ENCODE measurements at regions not wholly inside any gene's neighbourhood (a gene's known extent, or its start where the extent isn't known, plus 50 kb on each side); places are given as distances from the start of the nearest gene placed in this dataset.

DNA sequence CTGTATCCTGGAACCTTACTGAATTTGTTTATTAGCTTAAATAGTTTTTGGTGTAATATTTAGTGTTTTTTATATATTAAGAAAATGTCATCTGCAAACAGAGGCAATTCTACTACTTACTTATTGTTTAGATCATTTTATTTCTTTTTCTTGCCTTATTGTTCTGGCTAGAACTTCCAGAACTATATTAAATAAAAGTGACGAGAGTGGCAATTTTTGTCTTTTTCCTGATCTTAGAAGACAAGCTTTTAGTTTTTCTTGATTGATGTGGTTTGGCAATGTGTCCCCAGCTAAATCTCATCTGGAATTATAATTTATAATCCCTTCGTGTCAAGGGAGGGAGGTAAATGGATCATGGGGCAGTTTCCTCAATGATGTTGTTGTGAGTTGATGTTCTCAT is 857.8 kb downstream of the SLC6A15 start (continued):
- TF ChIP-seq NANOG (IDR thresholded peaks at IDR 0.05; ENCODE audit: insufficient read depth, low read depth, low read length, poor library complexity, severe bottlenecking), result no peak
- no peak for TF ChIP-seq SIRT6 (IDR thresholded peaks at IDR 0.05; ENCODE audit: low read length)
- TF ChIP-seq CHD1 (IDR thresholded peaks at IDR 0.05; ENCODE audit: low read depth, low read length), result no peak
- TF ChIP-seq ASH2L (IDR thresholded peaks at IDR 0.05; ENCODE audit: low read length), result no peak
- no peak for TF ChIP-seq POLR2AphosphoS5 (IDR thresholded peaks at IDR 0.05; ENCODE audit: low read depth, low read length)

All from H1 (cell line).